ENCODE measurements at regions not wholly inside any gene's neighbourhood (a gene's known extent, or its start where the extent isn't known, plus 50 kb on each side); places are given as distances from the start of the nearest gene placed in this dataset.

DNA sequence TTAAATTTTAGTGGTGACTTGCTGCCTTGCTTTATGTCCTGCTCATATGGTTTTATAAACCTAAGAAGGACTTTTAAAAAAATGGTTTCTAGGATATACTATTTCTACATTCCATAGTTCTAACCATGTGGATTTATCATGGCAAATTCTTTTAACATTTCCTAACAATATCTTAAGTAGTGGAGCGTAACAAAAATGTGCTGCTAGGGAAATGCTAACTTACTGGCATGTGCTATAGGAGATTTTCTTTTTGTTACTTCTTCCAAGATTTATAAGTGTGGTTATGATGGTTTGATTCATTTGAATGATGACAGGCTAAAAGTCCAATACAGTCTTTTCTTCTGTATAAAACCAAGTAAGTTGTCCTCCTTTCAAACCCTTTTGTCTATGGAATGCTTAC is 713.7 kb downstream of the SLITRK1 start:
- Histone ChIP-seq H3K27me3 (ENCODE audit: control insufficient read depth, insufficient read depth, low read length) (no peaks in the 10 kb centered on the region), H2AFZ (no peak overlapping the region), H3K4me2 (ENCODE audit: low read length) (no peak overlapping the region), H3K9me3 (ENCODE audit: control insufficient read depth, low read length) (no peaks in the 10 kb centered on the region), H3K79me2 (no peaks in the 10 kb centered on the region), H3K27ac (no peak overlapping the region), H3K4me1 (no peaks in the 10 kb centered on the region), H3K36me3 (ENCODE audit: control insufficient read depth, insufficient read depth, low read length) (no peaks in the 10 kb centered on the region), H3K4me3 (ENCODE audit: low read depth, low read length) (no peak overlapping the region), H3K9ac (no peak overlapping the region)
- TF ChIP-seq, protein P1, sequence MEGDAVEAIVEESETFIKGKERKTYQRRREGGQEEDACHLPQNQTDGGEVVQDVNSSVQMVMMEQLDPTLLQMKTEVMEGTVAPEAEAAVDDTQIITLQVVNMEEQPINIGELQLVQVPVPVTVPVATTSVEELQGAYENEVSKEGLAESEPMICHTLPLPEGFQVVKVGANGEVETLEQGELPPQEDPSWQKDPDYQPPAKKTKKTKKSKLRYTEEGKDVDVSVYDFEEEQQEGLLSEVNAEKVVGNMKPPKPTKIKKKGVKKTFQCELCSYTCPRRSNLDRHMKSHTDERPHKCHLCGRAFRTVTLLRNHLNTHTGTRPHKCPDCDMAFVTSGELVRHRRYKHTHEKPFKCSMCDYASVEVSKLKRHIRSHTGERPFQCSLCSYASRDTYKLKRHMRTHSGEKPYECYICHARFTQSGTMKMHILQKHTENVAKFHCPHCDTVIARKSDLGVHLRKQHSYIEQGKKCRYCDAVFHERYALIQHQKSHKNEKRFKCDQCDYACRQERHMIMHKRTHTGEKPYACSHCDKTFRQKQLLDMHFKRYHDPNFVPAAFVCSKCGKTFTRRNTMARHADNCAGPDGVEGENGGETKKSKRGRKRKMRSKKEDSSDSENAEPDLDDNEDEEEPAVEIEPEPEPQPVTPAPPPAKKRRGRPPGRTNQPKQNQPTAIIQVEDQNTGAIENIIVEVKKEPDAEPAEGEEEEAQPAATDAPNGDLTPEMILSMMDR (IDR thresholded peaks at IDR 0.05) = no peak

DNA sequence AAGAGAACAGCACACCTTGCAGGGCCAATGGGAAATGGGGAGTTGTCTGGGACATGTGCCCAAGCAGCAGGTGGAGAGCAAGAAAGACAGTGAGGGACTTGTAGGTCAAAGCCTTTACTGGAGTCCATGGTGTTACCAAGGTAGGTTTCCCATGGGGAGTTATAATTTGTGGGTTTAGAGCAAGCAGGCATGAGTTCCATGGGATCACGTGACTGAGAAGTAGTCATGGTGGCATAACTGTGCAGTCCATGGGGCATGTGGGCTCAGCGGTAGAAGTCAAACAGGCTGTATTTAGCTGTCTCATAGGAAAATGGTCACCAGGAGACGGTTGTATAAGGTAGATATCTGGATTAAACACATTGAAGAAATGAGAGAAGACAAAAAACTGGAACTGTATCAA is 715.1 kb downstream of the SLITRK1 start:
- Histone ChIP-seq H2AFZ (no peak overlapping the region), H3K27me3 (ENCODE audit: control insufficient read depth, insufficient read depth, low read length) (no peaks in the 10 kb centered on the region), H3K9me3 (ENCODE audit: control insufficient read depth, low read length) (no peaks in the 10 kb centered on the region), H3K27ac (no peak overlapping the region), H3K4me1 (no peaks in the 10 kb centered on the region), H3K9ac (no peak overlapping the region), H3K79me2 (no peaks in the 10 kb centered on the region), H3K36me3 (ENCODE audit: control insufficient read depth, insufficient read depth, low read length) (no peaks in the 10 kb centered on the region), H3K4me3 (ENCODE audit: low read depth, low read length) (no peak overlapping the region), H3K4me2 (ENCODE audit: low read length) (no peak overlapping the region)
- TF ChIP-seq, protein P1 (IDR thresholded peaks at IDR 0.05) = no peak

DNA sequence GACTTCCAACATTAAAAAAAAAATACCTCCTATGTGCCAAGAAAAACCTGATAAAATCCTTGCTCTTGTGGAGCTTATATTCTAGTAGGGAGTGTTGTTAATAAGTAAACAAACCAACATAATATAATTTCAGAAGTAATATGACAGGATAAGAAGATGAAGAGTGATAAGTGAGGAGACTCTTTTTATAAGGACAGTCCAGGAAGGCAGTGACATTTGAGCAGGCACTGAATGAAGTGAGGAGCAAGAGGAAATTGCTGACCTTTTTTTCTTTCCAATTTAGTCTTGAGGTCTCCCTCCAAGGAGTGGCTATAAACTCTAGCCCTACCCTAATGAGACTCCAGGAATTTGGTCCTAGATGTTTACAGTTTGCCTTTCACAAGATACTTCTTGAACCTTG is 715.7 kb downstream of the SLITRK1 start:
- Histone ChIP-seq H2AFZ (no peak overlapping the region), H3K27ac (no peak overlapping the region), H3K27me3 (ENCODE audit: control insufficient read depth, insufficient read depth, low read length) (no peaks in the 10 kb centered on the region), H3K9me3 (ENCODE audit: control insufficient read depth, low read length) (no peaks in the 10 kb centered on the region), H3K79me2 (no peaks in the 10 kb centered on the region), H3K4me2 (ENCODE audit: low read length) (no peak overlapping the region), H3K4me3 (ENCODE audit: low read depth, low read length) (no peak overlapping the region), H3K9ac (no peak overlapping the region), H3K4me1 (no peaks in the 10 kb centered on the region), H3K36me3 (ENCODE audit: control insufficient read depth, insufficient read depth, low read length) (no peaks in the 10 kb centered on the region)
- TF ChIP-seq, protein P1 (IDR thresholded peaks at IDR 0.05) = no peak

DNA sequence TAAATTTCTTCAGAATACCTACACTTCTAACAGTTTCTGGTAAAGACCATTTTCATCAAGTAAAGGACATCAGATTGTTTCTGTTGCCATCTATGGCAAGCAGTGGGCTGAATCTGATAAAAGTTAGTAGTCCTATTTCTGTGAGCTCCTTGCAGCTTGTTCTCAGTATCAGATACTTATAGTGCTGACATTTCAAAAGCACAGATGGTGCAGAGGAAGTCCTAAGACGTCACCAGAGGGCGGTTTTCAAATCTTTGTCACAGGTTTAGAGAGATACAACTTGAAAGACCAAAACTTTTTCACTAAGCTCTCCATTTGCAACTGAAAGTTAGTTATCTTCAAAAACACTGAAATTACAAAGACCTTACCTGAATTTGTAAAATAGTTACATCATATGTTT is 719.8 kb downstream of the SLITRK1 start:
- Histone ChIP-seq H3K4me1 (no peaks in the 10 kb centered on the region), H2AFZ (no peak overlapping the region), H3K27me3 (ENCODE audit: control insufficient read depth, insufficient read depth, low read length) (no peaks in the 10 kb centered on the region), H3K9me3 (ENCODE audit: control insufficient read depth, low read length) (no peaks in the 10 kb centered on the region), H3K36me3 (ENCODE audit: control insufficient read depth, insufficient read depth, low read length) (no peaks in the 10 kb centered on the region), H3K9ac (no peak overlapping the region), H3K4me2 (ENCODE audit: low read length) (no peak overlapping the region), H3K4me3 (ENCODE audit: low read depth, low read length) (no peak overlapping the region), H3K79me2 (no peaks in the 10 kb centered on the region), H3K27ac (no peak overlapping the region)
- TF ChIP-seq, protein P1 (IDR thresholded peaks at IDR 0.05) = no peak

DNA sequence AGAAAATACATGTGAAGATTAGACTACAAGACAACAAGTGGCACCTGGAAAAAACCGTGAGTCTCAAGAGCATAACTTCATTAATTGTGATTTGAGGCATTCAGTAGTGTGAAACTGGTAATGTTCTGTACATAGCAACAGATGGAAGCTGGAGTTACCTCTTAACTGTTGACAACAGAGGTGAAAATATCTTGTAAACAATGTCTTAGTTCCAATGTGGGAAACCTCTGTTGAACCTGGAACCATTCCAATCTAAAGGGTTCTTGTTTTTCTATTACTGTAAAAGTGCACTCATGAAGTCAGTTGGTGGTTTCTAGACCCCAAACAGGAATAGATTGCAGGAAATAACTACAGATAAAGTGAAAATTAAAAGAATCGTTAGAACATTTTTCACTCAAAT is 728.4 kb downstream of the SLITRK1 start:
- no peaks in the 10 kb centered on the region for H3K79me2 ChIP-seq
- no peak overlapping the region for H3K4me3 ChIP-seq (ENCODE audit: low read depth, low read length)
- H3K36me3 ChIP-seq (ENCODE audit: control insufficient read depth, insufficient read depth, low read length) = no peaks in the 10 kb centered on the region
- TF ChIP-seq, protein P1 (IDR thresholded peaks at IDR 0.05) = no peak
- no peak overlapping the region for H3K27ac ChIP-seq
- no peak overlapping the region for H3K9ac ChIP-seq
- no peaks in the 10 kb centered on the region for H3K4me1 ChIP-seq
- no peaks in the 10 kb centered on the region for H3K9me3 ChIP-seq (ENCODE audit: control insufficient read depth, low read length)
- no peak overlapping the region for H3K4me2 ChIP-seq (ENCODE audit: low read length)
- H3K27me3 ChIP-seq (ENCODE audit: control insufficient read depth, insufficient read depth, low read length) = no peaks in the 10 kb centered on the region
- no peak overlapping the region for H2AFZ ChIP-seq
